ENCODE measurements at regions not wholly inside any gene's neighbourhood (a gene's known extent, or its start where the extent isn't known, plus 50 kb on each side); places are given as distances from the start of the nearest gene placed in this dataset.

- DNase-seq: no peak
Observed at GRCh38 chr5:106171132-106171531, 1499.6 kb downstream of the EFNA5 start.

- DNase-seq: peak; percentile 4
Observed at GRCh38 chr5:106167766-106168165, 1503.0 kb downstream of the EFNA5 start.

- no peak for DNase-seq
Observed at GRCh38 chr5:106163233-106163632, 1507.5 kb downstream of the EFNA5 start.

- no peak for DNase-seq
Observed at GRCh38 chr5:106159616-106160015, 1511.1 kb downstream of the EFNA5 start.

- DNase-seq: no peak
Observed at GRCh38 chr5:106154280-106154716, 1516.4 kb downstream of the EFNA5 start.

GRCh38 chr5:106152569-106152968, 1518.2 kb downstream of the EFNA5 start:
- DNase-seq: no peak

GRCh38 chr5:106142116-106142515, 1528.6 kb downstream of the EFNA5 start:
- peak; percentile 4 for DNase-seq

GRCh38 chr5:106140101-106140500, 1530.6 kb downstream of the EFNA5 start:
- peak; percentile 7 for DNase-seq

GRCh38 chr5:106136061-106136460, 1534.7 kb downstream of the EFNA5 start:
- DNase-seq: no peak

GRCh38 chr5:106135473-106135872, 1535.3 kb downstream of the EFNA5 start:
- DNase-seq: no peak

- no peak for DNase-seq
Observed at GRCh38 chr5:106134549-106134948, 1536.2 kb downstream of the EFNA5 start.

GRCh38 chr5:106127985-106128384, 1542.8 kb downstream of the EFNA5 start:
- no peak for DNase-seq

- no peak for DNase-seq
Observed at GRCh38 chr5:106127341-106127781, 1543.4 kb downstream of the EFNA5 start.

- peak; percentile 4 for DNase-seq
Observed at GRCh38 chr5:106121972-106122605, 1548.6 kb downstream of the EFNA5 start.

- peak; percentile 9 for DNase-seq
Observed at GRCh38 chr5:106116682-106117081, 1554.1 kb downstream of the EFNA5 start.

GRCh38 chr5:106113922-106114321, 1556.8 kb downstream of the EFNA5 start:
- no peak for DNase-seq

- DNase-seq: no peak
Observed at GRCh38 chr5:106106384-106106783, 1564.4 kb downstream of the EFNA5 start.

- peak; percentile 11 for DNase-seq
Observed at GRCh38 chr5:106097340-106097739, 1573.4 kb downstream of the EFNA5 start.

GRCh38 chr5:106094839-106095238, 1575.9 kb downstream of the EFNA5 start:
- DNase-seq: no peak

- DNase-seq: peak; percentile 22
Observed at GRCh38 chr5:106094204-106094607, 1576.5 kb downstream of the EFNA5 start.

GRCh38 chr5:106093134-106093533, 1577.6 kb downstream of the EFNA5 start:
- DNase-seq: no peak

GRCh38 chr5:106092455-106092854, 1578.3 kb downstream of the EFNA5 start:
- DNase-seq: no peak

GRCh38 chr5:106089073-106089472, 1581.7 kb downstream of the EFNA5 start:
- DNase-seq: no peak

GRCh38 chr5:106088462-106088861, 1582.3 kb downstream of the EFNA5 start:
- no peak for DNase-seq

GRCh38 chr5:106086352-106086751, 1584.4 kb downstream of the EFNA5 start:
- no peak for DNase-seq
